GM10847 (cell line): ENCODE measurements at regions not wholly inside any gene's neighbourhood (a gene's known extent, or its start where the extent isn't known, plus 50 kb on each side); places are given as distances from the start of the nearest gene placed in this dataset.

Experiments used
- POLR2A ChIP-seq: IDR thresholded peaks from 2 replicates; pipeline ENCODE4 v1.6.1; 2011; ENCODE audit not compliant: insufficient read length; ENCODE audit errors: extremely low read depth

DNA sequence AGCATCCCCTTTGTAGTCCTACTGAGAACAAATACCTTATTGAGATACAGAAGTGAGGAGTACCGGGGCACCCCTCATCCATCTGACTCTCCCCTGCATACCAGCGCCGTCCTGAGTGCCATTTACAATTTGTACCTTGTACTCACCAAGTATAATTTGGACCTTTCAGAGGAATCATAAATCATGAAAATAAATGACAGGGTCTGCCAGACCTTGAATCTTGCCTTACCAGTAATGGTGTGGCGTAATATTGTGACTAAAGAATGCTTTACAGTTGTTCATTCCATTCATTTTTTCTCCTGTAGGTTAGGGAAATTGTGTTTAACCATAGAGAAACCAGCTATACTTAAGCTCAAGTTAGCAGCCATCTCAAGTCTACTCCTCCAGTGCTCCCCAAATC, 243.7 kb upstream of the RGS6 start:
- TF ChIP-seq POLR2A: no peak

DNA sequence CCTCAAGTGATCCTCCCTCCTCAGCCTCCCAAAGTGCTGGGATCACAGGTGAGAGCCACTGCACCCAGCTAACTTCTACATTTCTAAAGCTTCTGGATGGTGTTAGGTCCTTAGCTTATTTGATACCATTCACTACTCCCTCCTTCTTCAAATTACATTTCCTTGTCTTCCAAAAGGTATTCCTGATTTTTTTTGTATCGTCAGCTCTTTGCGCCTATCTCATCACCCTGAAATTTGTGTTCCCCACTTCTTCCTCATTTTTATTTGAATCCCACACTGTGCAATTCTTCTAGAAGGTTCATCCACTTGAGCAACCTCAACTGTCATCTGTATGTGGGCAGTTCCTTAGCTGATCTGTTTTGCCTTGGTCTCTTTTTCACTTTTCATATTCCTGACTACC, 241.8 kb upstream of the RGS6 start:
- no peak for TF ChIP-seq POLR2A

DNA sequence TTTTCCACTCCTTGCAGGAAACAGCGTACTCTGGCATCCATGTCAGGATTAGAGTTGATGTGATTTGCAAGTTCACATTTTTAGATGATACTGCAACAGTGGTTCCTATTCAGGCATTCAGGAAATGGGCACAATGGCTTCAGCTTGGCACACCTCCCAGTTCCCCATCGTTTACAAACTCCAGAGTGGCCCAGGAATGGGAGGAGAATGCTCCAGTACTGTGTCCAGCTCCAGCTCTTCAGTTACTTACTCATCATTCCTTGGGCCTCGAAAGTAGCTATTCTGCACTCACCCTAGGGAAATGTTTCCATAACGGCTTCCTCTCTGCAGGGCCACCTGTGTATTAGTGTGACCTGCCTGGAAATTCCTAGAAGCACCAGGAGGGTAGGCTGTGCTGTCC, 239.7 kb upstream of the RGS6 start:
- TF ChIP-seq POLR2A: no peak

DNA sequence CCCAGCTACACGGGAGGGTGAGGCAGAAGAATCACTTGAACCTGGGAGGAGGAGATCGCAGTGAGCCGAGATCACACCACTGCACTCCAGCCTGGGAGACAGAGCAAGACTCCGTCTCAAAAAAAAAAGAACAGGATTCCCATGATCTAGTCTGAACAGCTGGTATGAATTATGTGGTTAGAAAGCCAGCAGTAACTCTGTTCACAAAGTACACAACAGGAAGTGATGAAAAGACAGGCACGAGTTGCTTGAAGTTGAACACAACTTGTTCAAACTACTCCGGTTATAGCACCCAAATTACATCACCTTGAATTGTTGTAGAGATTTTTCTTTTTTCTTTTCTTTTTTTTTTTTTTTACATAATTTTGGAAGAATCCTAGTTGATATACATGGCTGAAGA, 238.8 kb upstream of the RGS6 start:
- TF ChIP-seq POLR2A: no peak

DNA sequence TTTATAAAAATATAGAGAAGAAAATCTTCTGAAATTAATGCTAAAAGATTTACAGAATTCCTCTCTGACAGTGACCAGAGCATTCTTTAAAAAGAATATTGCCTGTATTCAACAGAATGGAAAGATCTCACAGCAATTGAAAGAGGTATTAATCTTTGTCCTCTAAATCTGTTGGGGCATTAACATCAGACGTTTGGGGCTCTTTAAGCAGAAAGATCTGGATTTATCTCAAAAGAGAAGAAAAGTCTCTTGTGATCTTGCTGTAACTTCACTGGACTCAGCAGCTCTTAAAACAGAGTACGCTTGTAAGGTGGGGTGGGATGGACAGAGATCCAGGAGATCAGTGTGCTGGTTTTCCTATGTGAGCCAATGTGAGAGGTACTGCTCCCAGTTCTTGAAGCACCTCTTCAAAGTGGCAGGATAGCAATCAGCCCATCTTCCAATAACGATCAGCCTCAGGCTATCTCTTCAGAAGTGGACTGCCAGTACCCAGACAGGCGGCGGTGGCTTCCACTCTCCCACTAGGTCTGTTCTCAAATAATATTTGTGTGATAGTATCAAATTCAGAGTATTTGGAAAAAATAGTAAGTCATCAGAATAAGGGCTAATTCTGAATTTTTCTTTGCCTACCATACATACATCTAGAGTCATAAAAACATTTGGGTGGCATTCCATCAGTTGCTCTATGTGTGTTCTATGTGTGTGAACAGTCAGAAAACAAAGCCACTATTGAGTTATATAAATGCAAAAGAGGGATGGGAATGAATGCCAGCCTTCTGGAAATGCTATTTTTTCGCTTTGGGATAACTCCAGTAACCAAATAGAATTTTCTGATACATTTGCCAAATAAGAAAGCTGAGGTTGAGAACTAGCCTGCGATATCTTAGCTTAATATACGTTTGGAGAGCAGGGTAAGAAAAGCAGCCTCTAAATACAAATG, 237.4 kb upstream of the RGS6 start:
- TF ChIP-seq POLR2A: no peak

DNA sequence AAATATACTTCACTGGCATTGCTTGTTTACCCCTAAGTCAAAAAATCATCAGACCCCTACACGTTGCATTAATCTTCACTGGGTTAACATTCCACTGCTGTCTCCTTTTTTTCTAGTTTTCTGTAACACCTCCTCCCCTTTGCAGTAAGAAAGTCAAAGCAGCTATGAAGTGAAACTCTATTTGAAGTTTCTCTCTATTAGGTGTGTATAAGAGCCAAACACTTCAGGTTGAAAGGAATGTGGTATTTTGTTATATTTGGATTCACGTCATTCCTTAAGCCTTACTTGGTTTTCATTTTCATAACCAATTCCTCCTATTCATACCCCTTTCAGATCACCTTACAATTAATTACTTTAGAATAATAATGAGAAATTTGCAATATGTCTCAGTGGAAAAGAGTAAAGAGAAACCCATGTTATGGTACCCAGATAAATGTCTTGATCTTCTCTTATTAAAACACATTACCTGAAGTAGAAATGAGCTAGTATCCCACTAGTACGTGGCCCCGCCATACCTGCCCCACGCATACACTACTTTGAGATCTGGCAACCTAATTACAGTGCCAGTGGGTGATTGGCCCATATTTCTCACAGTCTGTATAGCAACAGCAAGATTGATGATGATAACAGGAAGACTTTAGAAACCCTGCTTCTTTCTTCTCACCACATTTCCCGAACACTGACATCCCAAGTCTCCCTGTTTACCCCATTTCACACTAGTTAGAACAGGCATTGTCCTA, 236.4 kb upstream of the RGS6 start:
- no peak for TF ChIP-seq POLR2A

DNA sequence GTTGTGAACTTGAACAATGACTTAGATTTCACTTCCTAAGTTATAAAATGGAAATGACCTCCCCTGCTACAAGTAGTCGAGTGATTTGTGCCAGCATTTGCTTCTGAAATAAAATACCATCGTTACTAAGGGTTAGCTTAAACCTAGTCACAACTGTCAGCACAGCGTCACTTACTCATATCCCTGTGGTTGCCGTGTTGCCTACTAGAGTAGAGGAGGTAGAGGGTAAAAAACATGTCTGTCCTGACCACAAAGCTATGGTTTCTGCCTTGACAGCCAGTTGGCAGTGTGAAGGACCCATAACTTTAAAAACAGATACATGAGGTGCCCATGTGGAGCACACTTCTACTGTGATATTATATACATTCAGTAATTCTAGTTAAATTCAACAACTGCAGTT, 234.2 kb upstream of the RGS6 start:
- no peak for TF ChIP-seq POLR2A

DNA sequence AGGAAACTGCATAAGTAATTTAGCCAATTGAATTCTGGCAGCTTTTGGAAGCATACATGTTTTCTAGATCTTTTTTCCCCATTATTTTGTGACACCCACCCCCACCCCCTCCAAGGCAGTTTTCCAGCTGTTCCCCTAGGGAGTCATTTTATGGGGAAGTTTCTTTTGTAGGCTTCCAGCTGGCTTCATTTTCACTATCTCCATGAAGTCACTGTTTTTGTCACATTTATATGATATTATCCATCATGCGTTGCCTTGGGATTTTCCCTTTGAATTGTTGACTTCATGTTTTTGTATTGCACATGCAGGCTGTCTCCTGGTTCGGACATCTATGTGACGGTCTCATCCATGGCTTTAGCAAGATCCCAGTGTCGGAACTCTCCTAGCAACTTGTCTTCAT, 233.6 kb upstream of the RGS6 start:
- TF ChIP-seq POLR2A: no peak

DNA sequence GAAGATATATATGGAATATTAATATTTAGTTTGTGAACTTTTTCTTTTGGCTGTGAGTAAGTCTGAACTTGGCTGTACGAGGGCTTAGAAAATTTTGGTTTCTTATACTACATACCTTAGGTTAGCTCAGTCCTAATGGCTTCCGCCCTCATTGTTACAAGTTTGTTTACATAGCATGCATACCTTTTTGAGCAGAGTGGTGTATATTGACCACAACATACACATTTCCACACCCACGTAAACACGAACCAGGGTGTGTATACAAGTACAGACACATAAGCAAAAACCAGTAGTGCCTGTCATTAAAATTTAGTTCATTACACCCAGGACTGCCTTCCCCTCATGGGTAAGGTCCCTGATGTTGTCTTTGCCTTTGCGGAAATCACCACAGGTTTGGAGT, 230.2 kb upstream of the RGS6 start:
- no peak for TF ChIP-seq POLR2A

DNA sequence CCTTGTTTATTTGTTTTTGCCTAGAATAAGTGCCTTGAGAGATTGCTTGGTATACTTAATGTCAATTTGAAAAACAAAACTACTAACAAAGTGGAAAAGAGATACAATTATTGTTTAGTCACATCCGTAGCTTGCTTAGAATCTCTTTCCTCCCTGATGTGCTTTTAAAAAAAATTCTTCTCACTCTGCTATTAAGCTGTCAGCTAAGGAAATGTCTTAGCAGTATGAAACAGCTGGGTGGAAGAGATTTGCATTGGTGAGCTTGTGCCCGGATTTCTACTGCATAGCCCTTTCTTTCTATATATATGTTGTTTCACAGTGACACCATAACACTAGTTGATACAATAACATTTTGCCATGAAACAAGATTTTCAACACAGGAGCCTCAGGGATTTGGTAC, 229.4 kb upstream of the RGS6 start:
- no peak for TF ChIP-seq POLR2A

DNA sequence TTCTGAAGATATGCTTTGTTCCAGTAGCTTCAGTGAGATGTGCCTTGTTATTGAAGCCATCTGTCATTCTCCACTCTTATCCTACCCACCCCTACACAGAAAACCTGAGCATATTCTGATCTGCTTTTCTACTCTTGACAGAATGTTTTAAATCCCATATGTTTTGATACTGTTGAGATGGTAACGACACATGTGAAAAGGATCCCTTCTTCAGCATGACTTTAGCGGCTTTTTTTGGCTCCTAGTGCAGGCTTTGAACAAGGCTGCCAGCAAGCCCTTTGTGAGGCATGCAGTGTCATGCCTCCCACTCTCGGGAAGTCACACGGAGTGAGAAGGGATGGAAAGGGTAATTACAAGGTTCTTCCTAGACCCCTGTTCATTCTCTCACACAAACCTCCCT, 228.8 kb upstream of the RGS6 start:
- no peak for TF ChIP-seq POLR2A

DNA sequence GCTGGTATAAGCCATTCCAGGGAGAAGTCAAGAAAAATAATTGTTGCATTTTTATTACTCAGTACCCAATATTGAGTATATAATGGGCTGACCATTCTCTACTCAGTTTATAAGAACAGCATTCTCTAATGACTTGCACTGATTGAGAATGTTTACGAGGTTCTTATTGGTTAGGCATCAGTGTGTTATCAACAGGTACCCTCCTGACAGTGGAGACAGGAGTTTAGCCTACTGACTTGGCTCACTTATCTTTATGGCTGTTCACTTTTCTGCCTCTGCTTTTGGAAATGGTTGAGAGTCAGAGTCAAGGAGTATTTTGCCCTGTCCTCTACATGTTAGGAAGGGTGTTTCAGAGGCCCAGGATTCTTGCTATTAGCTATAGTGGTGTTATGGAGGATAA, 228.0 kb upstream of the RGS6 start:
- no peak for TF ChIP-seq POLR2A

DNA sequence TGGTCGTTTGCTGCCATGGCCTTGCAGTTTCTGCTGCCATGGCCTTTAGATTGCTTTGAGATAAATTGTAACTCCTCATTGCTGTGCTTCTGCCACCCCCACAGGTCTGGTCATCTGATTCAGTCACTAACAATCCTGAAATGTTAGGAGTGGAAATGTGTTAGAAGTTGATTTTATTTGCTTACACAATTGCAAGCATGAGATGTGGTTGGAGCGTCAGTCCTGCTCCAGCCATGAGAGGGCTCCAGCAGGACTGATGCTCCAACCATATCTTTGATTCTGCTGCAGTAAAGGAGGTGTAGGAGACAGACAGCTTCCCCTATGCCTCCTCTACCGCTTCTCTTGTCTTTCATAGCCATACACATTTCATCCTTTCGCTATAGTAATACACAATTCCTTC, 226.8 kb upstream of the RGS6 start:
- no peak for TF ChIP-seq POLR2A

DNA sequence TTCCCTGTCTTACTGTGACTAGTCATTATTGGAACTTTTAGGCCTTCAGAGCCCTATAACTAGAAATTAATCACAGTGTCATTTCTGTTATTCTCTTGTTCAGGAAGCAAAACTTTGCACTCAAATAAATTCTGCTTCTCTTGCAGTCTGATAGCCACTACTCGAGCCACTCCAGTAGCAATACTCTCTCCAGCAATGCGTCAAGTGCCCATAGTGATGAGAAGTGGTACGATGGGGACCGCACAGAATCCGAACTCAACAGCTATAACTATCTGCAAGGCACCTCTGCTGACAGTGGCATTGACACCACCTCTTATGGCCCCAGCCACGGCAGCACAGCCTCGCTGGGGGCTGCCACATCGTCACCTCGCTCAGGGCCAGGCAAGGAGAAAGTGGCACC, 223.2 kb upstream of the RGS6 start:
- no peak for TF ChIP-seq POLR2A

DNA sequence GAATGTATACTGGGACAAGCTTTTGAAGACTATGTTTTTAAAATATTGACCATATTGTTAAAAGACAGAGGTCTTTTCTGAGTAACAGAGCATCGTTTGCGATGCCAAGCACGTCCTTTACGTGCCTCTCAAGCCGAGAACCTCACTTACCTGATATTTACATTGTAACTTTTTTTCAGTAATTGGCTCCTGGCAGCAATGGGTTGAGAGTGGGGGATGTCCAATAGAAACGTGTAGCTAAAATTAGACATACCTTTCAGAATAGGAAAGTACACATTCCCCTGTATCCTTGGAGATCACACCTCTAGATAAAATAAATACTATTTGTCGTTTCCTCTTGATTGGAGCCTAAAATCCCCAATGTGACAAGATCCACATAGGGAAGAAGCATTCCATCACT, 222.2 kb upstream of the RGS6 start:
- TF ChIP-seq POLR2A: no peak

DNA sequence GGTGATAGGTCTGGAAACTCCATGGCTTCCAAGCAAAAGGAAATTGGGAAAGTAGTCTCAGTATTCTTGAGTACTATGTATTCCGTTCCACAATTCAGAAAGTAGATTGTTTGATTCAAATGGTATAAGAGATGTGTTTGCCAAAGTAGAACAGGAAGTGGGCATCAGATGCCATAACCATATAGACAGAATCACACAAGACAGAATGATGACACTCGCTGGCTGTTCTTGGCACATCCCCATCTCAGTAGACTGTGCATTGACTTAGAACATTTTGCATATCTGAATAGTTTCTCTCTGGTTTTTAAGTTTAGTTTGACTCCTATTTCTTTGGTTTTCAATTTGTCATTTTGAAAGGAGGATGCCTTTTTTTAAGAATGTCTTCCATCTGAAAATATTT, 221.1 kb upstream of the RGS6 start:
- no peak for TF ChIP-seq POLR2A
